Breast epithelium (tissue), 4 donors: ENCODE measurements at regions not wholly inside any gene's neighbourhood (a gene's known extent, or its start where the extent isn't known, plus 50 kb on each side); places are given as distances from the start of the nearest gene placed in this dataset.
"Not testable (repeated sequence)": the region's sequence is repeated elsewhere in the genome, so short reads cannot be mapped to it uniquely, and the experiment has no call there.

Experiments
- DNase-seq, 2 donors: peaks; one replicate each; pipeline ENCODE4 v3.0.0-alpha.2; 2019; ENCODE audit warnings: low spot score in 2 of 2
- H3K27ac ChIP-seq, 2 donors: fragments of 200-600 bp; sonication (generic) in 1 of 2; one replicate each; pipeline ENCODE4 v1.5.1; 2016 to 2019; ENCODE audit warnings: mild to moderate bottlenecking in 1 of 2
- H3K27me3 ChIP-seq, 2 donors: fragments of 200-600 bp; sonication (generic) in 1 of 2; one replicate each; pipeline versions ENCODE4 v1.5.1 to v1.6.0; 2017 to 2019; ENCODE audit warnings: control low read depth in 1 of 2, mild to moderate bottlenecking in 1 of 2
- H3K36me3 ChIP-seq: fragments of 200-600 bp; one replicate; pipeline ENCODE4 v1.5.1; 2019
- H3K4me1 ChIP-seq, 2 donors: fragments of 200-600 bp; sonication (generic); one replicate each; pipeline ENCODE4 v1.5.1; 2016 to 2019; ENCODE audit warnings: control low read depth in 1 of 2
- H3K4me3 ChIP-seq, 3 donors: fragments of 200-600 bp; sonication (generic); 1 replicate in 2 of 3; 2 replicates in 1 of 3; pipeline ENCODE4 v1.5.1; 2016 to 2019; ENCODE audit warnings: mild to moderate bottlenecking in 3 of 3, moderate library complexity in 2 of 3
- H3K9me3 ChIP-seq, 2 donors: fragments of 200-600 bp; sonication (generic) in 1 of 2; one replicate each; pipeline ENCODE4 v1.5.1; 2016 to 2019; ENCODE audit warnings: control low read depth in 1 of 2
- CTCF ChIP-seq, 3 donors: fragments of 450-650 bp; IDR thresholded peaks; one replicate each; pipeline ENCODE4 v1.5.1; 2016 to 2017; ENCODE audit warnings: antibody characterized with exemption in 3 of 3, mild to moderate bottlenecking in 3 of 3, moderate library complexity in 3 of 3
- POLR2A ChIP-seq: fragments of 450-650 bp; IDR thresholded peaks from one replicate; pipeline ENCODE4 v1.6.1; 2016; ENCODE audit warnings: antibody characterized with exemption, mild to moderate bottlenecking, moderate library complexity
- POLR2AphosphoS5 ChIP-seq, 3 donors: sonication (generic); formaldehyde crosslinking; IDR thresholded peaks; one replicate each; pipeline ENCODE4 v1.6.1; 2017; ENCODE audit warnings: antibody characterized with exemption in 3 of 3
- intact Hi-C: fragments of 100-400 bp; cut with DNase I; formaldehyde crosslinking; loops from one replicate; pipeline ENCODE4 v1.15.1; 2023; ENCODE audit warnings: low total_unique reads

GRCh38 chr7:112540839-112541577, 60.2 kb downstream of the LSMEM1 start:
- Histone ChIP-seq H3K27ac (no peak overlapping the region), H3K27me3 (no peaks in the 10 kb centered on the region), H3K4me3 (no peak overlapping the region), H3K36me3 (no peaks in the 10 kb centered on the region), H3K4me1 (no peaks in the 10 kb centered on the region), H3K9me3 (no peaks in the 10 kb centered on the region)
- DNase-seq = no peak
- intact Hi-C loops = no loop called here
- no peak for TF ChIP-seq CTCF (IDR thresholded peaks at IDR 0.05)
- no peak for TF ChIP-seq POLR2A
- TF ChIP-seq POLR2AphosphoS5 (IDR thresholded peaks at IDR 0.05) = no peak

GRCh38 chr7:112546723-112547513, 66.1 kb downstream of the LSMEM1 start:
- no peaks in the 10 kb centered on the region for H3K27me3 ChIP-seq
- intact Hi-C loops = no loop called here
- no peak overlapping the region for H3K27ac ChIP-seq
- DNase-seq = no peak
- H3K36me3 ChIP-seq = no peaks in the 10 kb centered on the region
- no peaks in the 10 kb centered on the region for H3K9me3 ChIP-seq
- H3K4me1 ChIP-seq = no peaks in the 10 kb centered on the region
- no peak for TF ChIP-seq POLR2A
- no peak for TF ChIP-seq CTCF (IDR thresholded peaks at IDR 0.05)
- no peak for TF ChIP-seq POLR2AphosphoS5 (IDR thresholded peaks at IDR 0.05)
- no peak overlapping the region for H3K4me3 ChIP-seq

- DNase-seq = no peak
- Histone ChIP-seq H3K4me1 (no peaks in the 10 kb centered on the region), H3K9me3 (no peaks in the 10 kb centered on the region), H3K4me3 (no peak overlapping the region), H3K27ac (no peak overlapping the region), H3K36me3 (no peaks in the 10 kb centered on the region), H3K27me3 (no peaks in the 10 kb centered on the region)
- TF ChIP-seq POLR2A (no peak), POLR2AphosphoS5 (IDR thresholded peaks at IDR 0.05) (no peak), CTCF (IDR thresholded peaks at IDR 0.05) (no peak)
- intact Hi-C loops = no loop called here
Measured at GRCh38 chr7:112547916-112548315, 67.1 kb downstream of the LSMEM1 start.

GRCh38 chr7:112550468-112551060, 69.8 kb downstream of the LSMEM1 start:
- H3K27ac ChIP-seq = no peak overlapping the region
- no peaks in the 10 kb centered on the region for H3K36me3 ChIP-seq
- no peaks in the 10 kb centered on the region for H3K27me3 ChIP-seq
- no peak for DNase-seq
- no peaks in the 10 kb centered on the region for H3K9me3 ChIP-seq
- no peak overlapping the region for H3K4me3 ChIP-seq
- TF ChIP-seq POLR2AphosphoS5 (IDR thresholded peaks at IDR 0.05) = no peak
- peak; percentile 28 to 78 (median 77) for TF ChIP-seq CTCF (IDR thresholded peaks at IDR 0.05)
- H3K4me1 ChIP-seq = no peaks in the 10 kb centered on the region
- intact Hi-C loops = no loop called here

- DNase-seq, H3K4me1 ChIP-seq, H3K27ac ChIP-seq, H3K27me3 ChIP-seq, H3K4me3 ChIP-seq, H3K9me3 ChIP-seq, H3K36me3 ChIP-seq, intact Hi-C loops: not testable (repeated sequence)
Measured at GRCh38 chr7:112551521-112551920, 70.7 kb downstream of the LSMEM1 start.
